ENCODE measurements at regions not wholly inside any gene's neighbourhood (a gene's known extent, or its start where the extent isn't known, plus 50 kb on each side); places are given as distances from the start of the nearest gene placed in this dataset.

GRCh38 chr13:107886118-107886517 lies 329.2 kb downstream of the LIG4 start:
- Histone ChIP-seq H3K36me3 (ENCODE audit: control insufficient read depth, insufficient read depth, low read length) (no peaks in the 10 kb centered on the region), H3K27me3 (replicated peaks; ENCODE audit: control insufficient read depth, insufficient read depth, low read length) (no peaks in the 10 kb centered on the region), H3K4me3 (replicated peaks; ENCODE audit: low read depth, low read length) (no peak overlapping the region)
- DNase-seq (ENCODE audit: extremely low read depth, insufficient read length) = no peak
- TF ChIP-seq CTCF (IDR thresholded peaks at IDR 0.05; ENCODE audit: insufficient read depth, low read length, poor library complexity, severe bottlenecking) = no peak

DNA sequence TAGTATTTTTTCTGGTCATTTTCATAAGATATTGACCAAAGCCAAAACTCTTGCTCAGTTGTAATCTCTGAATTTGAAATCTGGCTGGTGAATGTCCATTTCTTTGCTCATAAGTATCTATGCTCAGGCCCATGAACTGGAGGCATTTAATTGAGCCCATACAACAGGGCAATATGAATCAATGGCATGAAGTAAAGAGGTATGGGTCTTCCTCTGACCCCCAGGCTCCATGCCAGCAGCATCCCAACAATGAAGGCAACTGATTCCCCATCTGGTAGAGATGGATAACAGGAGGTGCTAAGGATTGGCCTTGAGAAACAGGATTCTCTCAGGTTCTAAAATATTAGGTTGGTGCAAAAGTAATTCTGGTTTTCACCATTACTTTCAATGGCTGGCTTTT lies 330.8 kb downstream of the LIG4 start:
- H3K4me3 ChIP-seq (replicated peaks; ENCODE audit: low read depth, low read length) = no peak overlapping the region
- DNase-seq (ENCODE audit: extremely low read depth, insufficient read length) = no peak
- no peaks in the 10 kb centered on the region for H3K27me3 ChIP-seq (replicated peaks; ENCODE audit: control insufficient read depth, insufficient read depth, low read length)
- no peak for TF ChIP-seq CTCF (IDR thresholded peaks at IDR 0.05; ENCODE audit: insufficient read depth, low read length, poor library complexity, severe bottlenecking)
- no peaks in the 10 kb centered on the region for H3K36me3 ChIP-seq (ENCODE audit: control insufficient read depth, insufficient read depth, low read length)

DNA sequence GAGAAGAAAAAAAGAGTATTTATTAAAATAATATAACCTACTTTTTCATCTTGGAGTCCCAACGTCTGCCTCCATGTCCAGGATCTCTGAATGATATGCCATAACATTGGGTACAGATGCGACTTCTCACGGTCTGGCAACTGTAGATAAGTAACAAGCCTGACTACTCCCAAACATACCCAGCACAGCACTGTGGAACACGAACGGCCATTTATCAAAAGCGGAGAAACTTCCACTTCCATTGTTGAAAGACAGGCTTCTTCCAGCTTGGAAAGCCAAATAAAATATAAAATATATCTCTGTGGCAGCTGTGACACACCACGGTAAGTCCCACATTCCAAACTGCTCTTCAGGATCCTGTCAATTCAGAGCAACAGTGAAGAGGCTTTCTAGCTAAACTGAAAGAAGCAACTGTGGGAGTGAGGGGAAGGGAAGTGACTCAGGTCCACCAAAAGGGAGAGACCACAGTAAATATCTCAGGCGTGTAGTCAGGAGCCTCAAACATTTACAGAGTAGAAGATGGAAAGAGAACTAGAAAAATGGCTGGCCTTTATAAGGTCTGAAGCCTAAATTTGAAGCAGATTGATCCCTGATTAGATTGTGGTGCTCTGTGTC lies 331.7 kb downstream of the LIG4 start:
- H3K4me3 ChIP-seq (replicated peaks; ENCODE audit: low read depth, low read length) = no peak overlapping the region
- no peak for DNase-seq (ENCODE audit: extremely low read depth, insufficient read length)
- H3K36me3 ChIP-seq (ENCODE audit: control insufficient read depth, insufficient read depth, low read length) = no peaks in the 10 kb centered on the region
- H3K27me3 ChIP-seq (replicated peaks; ENCODE audit: control insufficient read depth, insufficient read depth, low read length) = no peaks in the 10 kb centered on the region
- no peak for TF ChIP-seq CTCF (IDR thresholded peaks at IDR 0.05; ENCODE audit: insufficient read depth, low read length, poor library complexity, severe bottlenecking)

DNA sequence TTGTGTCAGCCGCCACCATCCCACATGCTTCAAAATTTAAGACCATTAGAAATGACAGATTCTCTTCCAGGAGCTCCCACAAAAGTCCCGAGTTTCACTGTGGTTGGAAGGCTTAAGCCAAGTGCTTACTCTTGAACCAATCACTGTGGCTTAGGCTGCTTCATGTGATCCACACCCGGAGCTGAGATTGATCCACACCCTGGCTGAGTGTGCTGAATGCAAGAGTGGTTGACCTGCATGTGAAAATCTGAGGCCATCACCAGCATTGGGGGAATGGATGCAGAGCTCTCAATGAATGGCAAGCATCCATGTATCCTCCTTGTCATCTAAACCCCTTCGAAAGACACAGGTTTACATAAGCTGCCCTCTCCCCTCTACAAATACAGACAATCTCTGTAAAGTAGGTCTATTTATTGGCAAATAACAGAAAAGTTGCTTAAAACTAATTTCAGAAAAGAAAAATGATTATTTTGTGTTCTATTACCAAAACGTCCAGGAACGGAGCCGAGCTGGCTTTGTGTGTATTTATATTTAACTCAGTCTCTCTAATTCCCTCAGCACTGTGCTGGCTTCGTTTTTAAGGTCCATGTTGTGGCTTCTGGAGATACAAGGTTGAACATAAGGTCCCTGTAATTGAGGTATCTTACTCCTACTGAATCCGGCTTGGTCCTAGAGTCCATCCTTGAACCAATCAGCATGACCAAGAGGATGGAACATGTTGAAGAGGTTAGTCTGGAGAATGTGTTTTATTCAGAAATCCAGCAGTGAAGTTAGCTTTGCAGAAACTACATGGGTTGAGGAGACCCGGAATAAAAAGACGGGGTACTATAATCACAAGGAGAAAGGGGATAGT lies 332.4 kb downstream of the LIG4 start:
- H3K36me3 ChIP-seq (ENCODE audit: control insufficient read depth, insufficient read depth, low read length) = no peaks in the 10 kb centered on the region
- no peak overlapping the region for H3K4me3 ChIP-seq (replicated peaks; ENCODE audit: low read depth, low read length)
- no peaks in the 10 kb centered on the region for H3K27me3 ChIP-seq (replicated peaks; ENCODE audit: control insufficient read depth, insufficient read depth, low read length)
- no peak for DNase-seq (ENCODE audit: extremely low read depth, insufficient read length)
- TF ChIP-seq CTCF (IDR thresholded peaks at IDR 0.05; ENCODE audit: insufficient read depth, low read length, poor library complexity, severe bottlenecking) = no peak

DNA sequence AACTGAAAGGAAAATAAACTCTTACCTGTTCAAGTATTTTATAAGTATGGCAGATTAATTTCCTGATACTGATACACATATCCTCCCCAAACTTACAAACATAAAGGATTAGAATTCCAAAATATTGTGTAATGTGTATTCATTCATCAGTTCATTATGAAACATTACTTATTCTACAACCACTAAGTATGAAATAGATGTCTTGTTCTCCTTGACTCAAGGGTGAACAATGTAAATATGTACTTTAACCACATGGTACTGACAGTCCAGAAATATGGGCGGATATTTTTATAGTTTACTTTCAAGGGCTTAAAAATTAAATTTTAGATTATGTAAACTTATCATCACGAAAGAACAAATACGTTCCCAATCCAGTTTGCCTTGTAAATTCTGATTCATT lies 334.0 kb downstream of the LIG4 start:
- no peak for TF ChIP-seq CTCF (IDR thresholded peaks at IDR 0.05; ENCODE audit: insufficient read depth, low read length, poor library complexity, severe bottlenecking)
- Histone ChIP-seq H3K4me3 (replicated peaks; ENCODE audit: low read depth, low read length) (no peak overlapping the region), H3K27me3 (replicated peaks; ENCODE audit: control insufficient read depth, insufficient read depth, low read length) (no peaks in the 10 kb centered on the region), H3K36me3 (ENCODE audit: control insufficient read depth, insufficient read depth, low read length) (no peaks in the 10 kb centered on the region)
- no peak for DNase-seq (ENCODE audit: extremely low read depth, insufficient read length)
